Fibroblast of the aortic adventitia (primary cell): ENCODE measurements at regions not wholly inside any gene's neighbourhood (a gene's known extent, or its start where the extent isn't known, plus 50 kb on each side); places are given as distances from the start of the nearest gene placed in this dataset.

Source experiments
- DNase-seq: peaks from one replicate; pipeline ENCODE4 v3.0.0-alpha.2; 2010; ENCODE audit warnings: low read depth
- H3K4me3 ChIP-seq: 2 replicates; pipeline ENCODE4 v1.5.1; 2011; ENCODE audit warnings: low read depth, mild to moderate bottlenecking, control low read depth, low read length, moderate library complexity
- CTCF ChIP-seq: IDR thresholded peaks from 2 replicates; pipeline ENCODE4 v1.5.1; 2011; ENCODE audit warnings: mild to moderate bottlenecking, low read length, control low read depth, inconsistent platforms; ENCODE audit not compliant: insufficient read depth

DNA sequence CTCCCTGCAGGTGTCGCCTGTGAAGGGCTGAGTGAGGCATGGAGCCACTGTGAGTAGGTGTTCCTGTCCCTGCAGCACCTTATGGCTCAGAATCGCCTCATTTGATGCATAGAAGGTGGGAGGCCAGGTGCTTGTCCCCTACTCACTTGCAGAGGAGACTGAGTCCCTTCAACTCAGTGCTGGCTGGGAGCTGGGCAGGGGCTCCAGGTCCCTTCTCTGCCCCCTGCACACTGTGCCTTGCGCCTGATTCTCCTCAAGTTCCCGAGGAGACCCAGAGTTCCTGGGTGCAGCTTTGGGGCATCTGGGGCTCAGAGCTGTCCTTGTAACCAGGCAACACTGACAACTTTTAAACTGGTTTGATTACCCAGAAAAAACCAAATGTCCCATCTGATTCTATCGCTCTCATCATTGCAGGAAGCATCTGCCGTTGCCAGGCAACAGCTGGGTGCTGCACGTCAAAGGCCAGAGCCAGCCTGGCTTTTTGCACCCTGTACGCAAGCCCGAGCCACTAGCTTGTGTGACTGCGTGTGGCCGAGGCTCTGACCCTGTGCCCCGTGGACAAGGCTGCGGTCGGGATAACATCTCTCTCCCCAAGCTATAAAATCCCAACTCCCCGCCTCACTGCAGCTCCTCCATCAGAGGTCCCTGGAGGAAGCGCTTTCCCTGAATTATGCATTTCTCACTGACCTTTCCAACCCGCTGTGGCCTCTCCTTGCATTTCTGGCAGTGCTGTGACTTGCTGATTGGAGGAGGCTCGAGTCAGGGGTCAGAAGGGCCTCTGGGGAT, 130.8 kb upstream of the HDAC4 start:
- no peak overlapping the region for H3K4me3 ChIP-seq
- DNase-seq, result no peak
- no peak for TF ChIP-seq CTCF

DNA sequence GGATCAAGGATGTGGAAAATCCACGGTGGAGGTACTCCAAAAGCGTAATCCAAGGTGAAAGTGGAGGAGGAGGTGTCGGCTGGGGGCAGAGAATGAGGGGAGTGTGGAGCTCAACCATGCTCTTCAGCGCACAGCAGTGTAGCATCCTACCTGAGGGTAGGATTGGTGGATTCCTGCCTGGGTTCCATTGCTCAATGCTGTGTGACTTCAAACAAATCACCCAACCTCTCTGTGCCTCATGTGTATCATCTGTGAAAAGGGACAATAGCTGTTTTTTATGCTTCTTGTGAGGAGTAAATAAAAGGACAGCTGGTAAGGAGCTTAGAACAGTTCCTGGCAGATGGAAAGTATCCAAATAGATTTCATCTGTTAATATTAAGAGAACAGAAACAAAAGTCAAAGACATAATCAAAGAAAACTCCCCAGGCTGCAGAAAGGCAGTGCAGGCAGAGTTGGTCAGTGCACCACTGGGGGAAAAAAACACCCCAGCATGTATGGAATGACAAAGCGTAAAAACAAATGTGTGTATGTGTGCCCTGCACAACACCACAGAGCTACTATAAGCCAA, 130.0 kb upstream of the HDAC4 start:
- no peak for DNase-seq
- no peak overlapping the region for H3K4me3 ChIP-seq
- no peak for TF ChIP-seq CTCF

- H3K4me3 ChIP-seq, result no peak overlapping the region
- DNase-seq, result no peak
- TF ChIP-seq CTCF, result no peak
Observed at GRCh38 chr2:239529313-239530015, 128.6 kb upstream of the HDAC4 start.

- no peak for DNase-seq
- H3K4me3 ChIP-seq, result no peak overlapping the region
- no peak for TF ChIP-seq CTCF
Observed at GRCh38 chr2:239528883-239529282, 128.1 kb upstream of the HDAC4 start.

DNA sequence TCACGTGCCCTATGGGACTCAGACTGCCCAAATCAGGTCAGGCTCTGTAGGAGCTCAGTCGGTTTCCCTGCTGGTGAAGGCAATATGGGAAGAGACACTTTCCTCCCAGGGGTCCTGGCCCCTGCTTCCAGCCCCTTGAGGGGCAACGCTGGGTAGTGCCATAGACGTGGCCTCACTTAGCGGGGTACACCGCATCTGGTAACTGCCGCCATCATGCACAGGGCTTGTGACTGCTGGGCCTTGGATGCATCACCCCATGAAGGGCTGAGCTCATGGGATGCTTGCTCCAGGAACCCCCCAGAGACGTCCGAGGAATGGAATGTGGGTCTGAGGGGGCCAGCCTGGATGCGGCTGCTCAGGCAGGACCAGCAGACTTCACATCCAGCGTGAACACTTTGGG, 127.3 kb upstream of the HDAC4 start:
- H3K4me3 ChIP-seq, result no peak overlapping the region
- TF ChIP-seq CTCF, result no peak
- DNase-seq, result no peak

GRCh38 chr2:239526666-239527415, 126.0 kb upstream of the HDAC4 start:
- no peak for DNase-seq
- TF ChIP-seq CTCF, result no peak

More at GRCh38 chr2:239526666-239527415, 126.0 kb upstream of the HDAC4 start:
- H3K4me3 ChIP-seq, result no peak overlapping the region
